Mucosa of stomach (tissue), 1 donor: ENCODE measurements at regions not wholly inside any gene's neighbourhood (a gene's known extent, or its start where the extent isn't known, plus 50 kb on each side); places are given as distances from the start of the nearest gene placed in this dataset.
"Not testable (repeated sequence)": the region's sequence is repeated elsewhere in the genome, so short reads cannot be mapped to it uniquely, and the experiment has no call there.

Experiments
- H3K27me3 ChIP-seq: one replicate; pipeline ENCODE4 v1.7.0; 2013; ENCODE audit warnings: mild to moderate bottlenecking, low read length; ENCODE audit not compliant: control insufficient read depth, insufficient read depth
- H3K36me3 ChIP-seq: one replicate; pipeline ENCODE4 v1.7.0; 2013; ENCODE audit warnings: low read length; ENCODE audit not compliant: control insufficient read depth, insufficient read depth
- H3K4me1 ChIP-seq: one replicate; pipeline ENCODE4 v1.7.0; 2013; ENCODE audit warnings: mild to moderate bottlenecking, low read length; ENCODE audit not compliant: control insufficient read depth, insufficient read depth
- H3K4me3 ChIP-seq: one replicate; pipeline ENCODE4 v1.7.0; 2013; ENCODE audit warnings: low read length
- H3K9ac ChIP-seq: one replicate; pipeline ENCODE4 v1.7.0; 2013; ENCODE audit warnings: mild to moderate bottlenecking, low read length, moderate library complexity
- H3K9me3 ChIP-seq: one replicate; pipeline ENCODE4 v1.7.0; 2013; ENCODE audit warnings: mild to moderate bottlenecking, low read length, moderate library complexity; ENCODE audit not compliant: control insufficient read depth
- donor health status: Pancreatic carcinoma.

DNA sequence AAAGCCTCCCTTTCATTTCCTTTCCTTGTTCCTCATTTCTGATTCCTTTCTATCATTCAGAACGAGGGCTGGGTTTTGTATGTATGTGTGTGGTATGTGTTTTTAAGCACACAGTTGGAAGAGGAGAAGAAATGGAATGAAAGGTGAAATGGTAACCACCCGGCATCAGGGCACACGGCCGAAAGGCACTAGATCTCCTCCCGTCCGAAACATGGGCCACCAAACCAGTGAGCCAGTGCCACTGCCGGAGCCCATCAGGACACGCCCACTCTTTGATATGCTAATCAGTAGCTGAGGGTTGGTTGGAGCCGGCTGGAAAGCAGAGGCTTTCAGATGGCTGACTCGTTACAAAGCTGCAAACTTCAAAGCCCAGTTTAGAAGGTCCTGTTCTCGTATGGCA lies 228.6 kb upstream of the JARID2 start:
- Histone ChIP-seq H3K36me3 (no peaks in the 10 kb centered on the region), H3K27me3 (no peaks in the 10 kb centered on the region), H3K9ac (no peak overlapping the region), H3K4me3 (no peak overlapping the region), H3K4me1 (peaks cover 16% of the 10 kb centered on the region), H3K9me3 (no peaks in the 10 kb centered on the region)

GRCh38 chr6:15017803-15018202 lies 228.1 kb upstream of the JARID2 start:
- H3K36me3 ChIP-seq = no peaks in the 10 kb centered on the region
- no peak overlapping the region for H3K9ac ChIP-seq
- H3K4me3 ChIP-seq = no peak overlapping the region
- peaks cover 16% of the 10 kb centered on the region for H3K4me1 ChIP-seq
- no peaks in the 10 kb centered on the region for H3K9me3 ChIP-seq
- H3K27me3 ChIP-seq = no peaks in the 10 kb centered on the region

DNA sequence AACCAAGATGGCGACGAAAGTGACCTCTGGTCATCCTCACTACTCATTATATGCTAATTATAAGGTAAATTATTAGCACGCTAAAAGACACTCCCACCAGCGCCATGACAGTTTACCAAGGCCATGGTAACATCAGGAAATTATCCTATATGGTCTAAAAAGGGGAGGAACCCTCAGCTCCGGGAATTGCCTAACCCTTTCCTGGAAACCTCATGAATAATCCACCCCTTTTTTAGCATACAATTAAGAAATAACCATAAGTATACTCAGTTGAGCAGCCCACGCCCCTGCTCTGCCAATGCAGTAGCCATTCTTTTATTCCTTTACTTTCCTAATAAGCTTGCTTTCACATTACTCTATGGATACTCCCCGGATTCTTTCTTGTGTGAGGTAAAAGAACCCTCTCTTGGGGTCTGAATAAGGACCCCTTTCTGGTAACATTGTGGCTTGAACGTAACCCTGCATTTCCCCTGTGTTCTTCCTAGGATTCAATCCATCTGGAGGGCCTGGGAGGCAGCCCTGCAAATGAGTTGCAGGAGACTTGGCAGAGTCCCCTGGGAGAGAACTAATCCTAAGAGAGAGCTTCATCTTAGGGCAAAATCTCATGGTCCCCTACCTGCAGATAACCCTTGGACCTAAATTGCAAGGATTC lies 225.6 kb upstream of the JARID2 start:
- Histone ChIP-seq H3K36me3 (no peaks in the 10 kb centered on the region), H3K9me3 (no peaks in the 10 kb centered on the region), H3K9ac (no peak overlapping the region), H3K4me3 (no peak overlapping the region), H3K4me1 (peaks cover 16% of the 10 kb centered on the region), H3K27me3 (no peaks in the 10 kb centered on the region)

DNA sequence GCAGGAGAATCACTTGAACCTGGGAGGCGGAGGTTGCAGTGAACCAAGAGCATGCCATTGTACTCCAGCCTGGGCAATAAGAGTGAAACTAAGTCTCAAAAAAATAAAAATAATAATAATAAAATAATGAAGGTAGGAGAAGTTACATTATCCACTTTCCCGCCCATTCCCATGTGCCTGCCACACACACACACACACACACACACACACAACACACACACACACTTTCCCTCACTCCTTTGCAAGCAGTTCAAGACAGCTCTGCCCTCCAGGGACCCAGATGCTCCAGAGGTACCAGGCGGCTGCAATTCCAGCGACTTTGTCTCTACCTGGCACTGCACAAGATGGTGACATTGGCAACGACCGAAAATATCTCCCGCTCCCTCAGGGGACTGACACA lies 224.8 kb upstream of the JARID2 start:
- Histone ChIP-seq H3K4me1 (peaks cover 16% of the 10 kb centered on the region), H3K27me3 (no peaks in the 10 kb centered on the region), H3K36me3 (no peaks in the 10 kb centered on the region), H3K9me3 (no peaks in the 10 kb centered on the region), H3K4me3 (no peak overlapping the region), H3K9ac (no peak overlapping the region)

- H3K9ac ChIP-seq, H3K4me3 ChIP-seq, H3K27me3 ChIP-seq, H3K36me3 ChIP-seq, H3K9me3 ChIP-seq: not testable (repeated sequence)
- peaks cover 17% of the 10 kb centered on the region for H3K4me1 ChIP-seq
Observed at GRCh38 chr6:15023018-15023417, 222.9 kb upstream of the JARID2 start.

DNA sequence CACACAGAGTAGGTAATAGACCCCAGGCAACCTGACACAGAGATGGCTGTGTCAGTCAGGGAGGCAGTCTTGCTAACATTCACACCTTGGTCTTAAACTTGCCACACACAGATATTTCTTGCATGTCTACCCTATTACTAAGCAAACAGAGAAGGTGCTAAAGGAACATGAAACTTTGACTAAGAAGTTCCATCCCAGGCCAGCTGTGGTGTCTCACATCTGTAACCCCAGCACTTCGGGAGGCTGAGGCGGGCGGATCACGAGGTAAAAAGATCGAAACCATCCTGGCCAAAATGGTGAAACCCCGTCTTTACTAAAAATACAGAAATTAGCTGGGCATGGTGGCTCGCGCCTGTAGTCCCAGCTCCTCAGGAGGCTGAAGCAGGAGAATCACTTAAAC lies 222.4 kb upstream of the JARID2 start:
- H3K9me3 ChIP-seq = no peaks in the 10 kb centered on the region
- H3K4me1 ChIP-seq = peaks cover 13% of the 10 kb centered on the region
- no peak overlapping the region for H3K9ac ChIP-seq
- H3K36me3 ChIP-seq = no peaks in the 10 kb centered on the region
- no peaks in the 10 kb centered on the region for H3K27me3 ChIP-seq
- H3K4me3 ChIP-seq = no peak overlapping the region

- Histone ChIP-seq H3K27me3 (no peaks in the 10 kb centered on the region), H3K4me1 (peaks cover 6% of the 10 kb centered on the region), H3K9me3 (no peaks in the 10 kb centered on the region), H3K4me3 (no peak overlapping the region), H3K9ac (no peak overlapping the region), H3K36me3 (no peaks in the 10 kb centered on the region)
Observed at GRCh38 chr6:15025446-15025845, 220.4 kb upstream of the JARID2 start.

- H3K4me1 ChIP-seq = peaks cover 6% of the 10 kb centered on the region
- no peaks in the 10 kb centered on the region for H3K9me3 ChIP-seq
- no peak overlapping the region for H3K4me3 ChIP-seq
- H3K9ac ChIP-seq = no peak overlapping the region
- no peaks in the 10 kb centered on the region for H3K27me3 ChIP-seq
- H3K36me3 ChIP-seq = no peaks in the 10 kb centered on the region
Observed at GRCh38 chr6:15026832-15027231, 219.0 kb upstream of the JARID2 start.

- Histone ChIP-seq H3K4me1 (peaks cover 6% of the 10 kb centered on the region), H3K9ac (no peak overlapping the region), H3K9me3 (no peaks in the 10 kb centered on the region), H3K4me3 (no peak overlapping the region), H3K27me3 (no peaks in the 10 kb centered on the region), H3K36me3 (no peaks in the 10 kb centered on the region)
Observed at GRCh38 chr6:15027472-15027871, 218.4 kb upstream of the JARID2 start.

DNA sequence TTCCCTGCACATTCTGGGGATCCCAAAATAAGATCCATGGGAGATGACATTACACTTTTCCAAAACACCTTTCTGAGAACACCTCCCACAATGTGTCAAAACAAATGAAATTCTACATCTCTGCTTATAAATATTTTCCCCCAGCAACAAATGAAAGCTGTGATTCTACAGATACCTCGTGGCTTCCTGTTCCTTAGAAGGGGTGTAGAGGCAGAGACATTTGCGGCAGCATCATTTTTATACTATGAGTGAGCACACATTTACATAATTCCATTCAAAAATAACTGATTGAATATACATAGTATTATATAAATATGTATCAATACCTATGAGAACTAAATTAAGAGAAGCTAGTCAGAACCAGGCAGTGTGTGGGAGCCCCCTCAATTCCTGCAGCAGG lies 213.9 kb upstream of the JARID2 start:
- peaks cover 5% of the 10 kb centered on the region for H3K4me1 ChIP-seq
- H3K36me3 ChIP-seq = no peaks in the 10 kb centered on the region
- no peak overlapping the region for H3K4me3 ChIP-seq
- no peak overlapping the region for H3K9ac ChIP-seq
- no peaks in the 10 kb centered on the region for H3K27me3 ChIP-seq
- no peaks in the 10 kb centered on the region for H3K9me3 ChIP-seq

DNA sequence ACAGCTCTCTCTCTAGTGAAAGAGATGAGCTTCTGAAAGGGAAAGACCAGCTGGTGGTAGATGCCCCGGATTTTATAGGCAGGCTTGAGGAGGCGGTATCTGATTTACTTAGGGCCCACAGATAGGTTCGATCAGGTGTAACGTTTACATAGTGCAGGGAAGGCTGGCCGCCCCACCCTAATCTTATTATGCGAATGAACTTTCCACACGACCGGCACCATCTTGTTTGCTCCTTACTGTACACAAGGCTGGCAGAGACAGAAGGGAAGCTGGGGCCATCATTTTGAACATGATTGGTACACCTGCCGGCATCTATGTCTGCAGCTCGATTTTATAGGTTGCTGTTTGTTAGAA lies 212.0 kb upstream of the JARID2 start:
- Histone ChIP-seq H3K27me3 (no peaks in the 10 kb centered on the region), H3K4me1 (peaks cover 4% of the 10 kb centered on the region), H3K36me3 (no peaks in the 10 kb centered on the region), H3K9me3 (no peaks in the 10 kb centered on the region), H3K4me3 (no peak overlapping the region), H3K9ac (no peak overlapping the region)

DNA sequence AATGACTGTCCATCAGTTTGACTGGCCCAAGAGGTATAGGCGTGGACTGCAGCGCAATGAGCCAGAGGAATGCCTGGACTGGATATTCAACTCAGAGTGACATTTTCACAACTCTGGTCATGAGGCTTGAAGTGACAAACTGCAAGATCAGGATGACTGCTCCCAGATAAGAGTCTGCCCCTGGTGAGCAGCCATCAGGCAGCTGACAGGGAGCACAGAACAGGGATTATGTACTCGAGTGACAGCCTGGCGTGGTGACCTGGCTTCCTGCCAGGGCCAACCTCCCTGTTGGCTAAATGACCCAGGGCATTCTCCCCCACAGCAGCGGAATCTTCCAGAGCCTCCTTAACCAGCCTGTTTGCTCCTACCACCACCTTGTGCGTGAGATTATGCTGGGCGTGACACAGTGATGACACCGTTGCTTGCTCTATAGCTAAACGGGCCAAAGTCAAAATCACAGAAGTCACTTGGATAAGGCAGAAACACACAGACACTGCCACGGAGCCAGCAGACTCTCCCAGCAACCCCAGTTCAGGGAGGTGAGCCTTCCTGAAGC lies 209.1 kb upstream of the JARID2 start:
- H3K27me3 ChIP-seq = no peaks in the 10 kb centered on the region
- no peaks in the 10 kb centered on the region for H3K9me3 ChIP-seq
- no peak overlapping the region for H3K9ac ChIP-seq
- no peak overlapping the region for H3K4me3 ChIP-seq
- peaks cover 4% of the 10 kb centered on the region for H3K4me1 ChIP-seq
- no peaks in the 10 kb centered on the region for H3K36me3 ChIP-seq

- H3K4me3 ChIP-seq = no peak overlapping the region
- no peaks in the 10 kb centered on the region for H3K27me3 ChIP-seq
- H3K36me3 ChIP-seq = no peaks in the 10 kb centered on the region
- H3K9me3 ChIP-seq = no peaks in the 10 kb centered on the region
- peaks cover 4% of the 10 kb centered on the region for H3K4me1 ChIP-seq
- no peak overlapping the region for H3K9ac ChIP-seq
Observed at GRCh38 chr6:15037253-15037652, 208.6 kb upstream of the JARID2 start.
